GM12878 (cell line): ENCODE measurements at regions not wholly inside any gene's neighbourhood (a gene's known extent, or its start where the extent isn't known, plus 50 kb on each side); places are given as distances from the start of the nearest gene placed in this dataset.

Experiments
- ATAC-seq: fragments of 200-7000 bp; cut with Tn5 transposase; 3 replicates; pipeline ENCODE4 v1.9.1; 2020; ENCODE audit warnings: mild to moderate bottlenecking, moderate library complexity
- BruUV-seq: library from RNA; stranded (reverse); fragments of 400-500 nt; replicated peaks from 2 replicates; lab custom pipeline; 2021; lab: Mats Ljungman, UMichigan
- CTCF ChIA-PET: fragments of 300-600 bp; sonication (Branson Sonifier 250); formaldehyde crosslinking; extraction: SDS; loops from one replicate; lab custom pipeline; 2021; ENCODE audit warnings: inconsistent platforms; lab: Yijun Ruan, JAX
- POLR2A ChIA-PET: fragments of 350-600 bp; formaldehyde crosslinking; extraction: SDS; loops from one replicate; lab custom pipeline; 2021; ENCODE audit warnings: inconsistent platforms; lab: Charles Lee
- RAD21 ChIA-PET: fragments of 300-600 bp; sonication (Branson Sonifier 250); formaldehyde crosslinking; loops from one replicate; lab custom pipeline; 2023; ENCODE audit warnings: antibody characterized with exemption; ENCODE audit not compliant: unreplicated experiment; lab: Charles Lee
- SMC1A ChIA-PET: fragments of 300-600 bp; sonication (Branson Sonifier 250); formaldehyde crosslinking; loops from one replicate; lab custom pipeline; 2023; ENCODE audit not compliant: unreplicated experiment, uncharacterized antibody; lab: Charles Lee
- DNase-seq: peaks from one replicate; pipeline ENCODE4 v3.0.0-alpha.2; 2011; ENCODE audit warnings: low read depth, low spot score
- FAIRE-seq: peaks from 3 replicates; lab custom pipeline; 2011; peaks lifted over from hg19 to GRCh38; lab: Jason Lieb, UNC
- H2AFZ ChIP-seq: 2 replicates; pipeline ENCODE4 v1.6.0; 2011; ENCODE audit warnings: low read depth, low read length, control low read depth; ENCODE audit not compliant: control insufficient read depth
- H3K27ac ChIP-seq: 2 replicates; pipeline ENCODE4 v1.5.1; 2011; ENCODE audit warnings: control low read depth; ENCODE audit not compliant: control insufficient read depth, insufficient read depth
- H3K27me3 ChIP-seq, 2 experiments: replicated peaks in 1 of 2; 2 replicates each; pipeline versions ENCODE4 v1.6.0 to v1.6.1; 2011; ENCODE audit warnings: low read length in 1 of 2; ENCODE audit not compliant: control insufficient read depth in 2 of 2, insufficient read depth in 2 of 2
- H3K36me3 ChIP-seq, 2 experiments: 2 replicates each; pipeline ENCODE4 v1.5.1; 2011; ENCODE audit warnings: low read length in 1 of 2; ENCODE audit not compliant: control insufficient read depth in 2 of 2, insufficient read depth in 2 of 2
- H3K4me1 ChIP-seq: 2 replicates; pipeline ENCODE4 v1.6.1; 2011; ENCODE audit warnings: mild to moderate bottlenecking, low read length, moderate library complexity, mixed read lengths; ENCODE audit not compliant: control insufficient read depth, insufficient read depth
- H3K4me2 ChIP-seq: 2 replicates; pipeline ENCODE4 v1.6.0; 2011; ENCODE audit warnings: control low read depth; ENCODE audit not compliant: control insufficient read depth, insufficient read depth
- H3K4me3 ChIP-seq: fragments of 200-600 bp; sonication (generic); 2 replicates; pipeline ENCODE4 v1.5.1; 2016
- H3K79me2 ChIP-seq: 2 replicates; pipeline ENCODE4 v1.6.0; 2011; ENCODE audit warnings: low read length; ENCODE audit not compliant: control insufficient read depth, insufficient read depth
- H3K9ac ChIP-seq: 2 replicates; pipeline ENCODE4 v1.8.0; 2011; ENCODE audit warnings: low read length, control low read depth, mixed read lengths; ENCODE audit not compliant: control insufficient read depth, insufficient read depth
- H3K9me3 ChIP-seq: replicated peaks from 3 replicates; pipeline ENCODE4 v1.5.1; 2011; ENCODE audit warnings: mild to moderate bottlenecking, low read length; ENCODE audit not compliant: control insufficient read depth, insufficient read depth
- H4K20me1 ChIP-seq: 2 replicates; pipeline ENCODE4 v1.6.0; 2011; ENCODE audit not compliant: control insufficient read depth, insufficient read depth
- CREB1 ChIP-seq: IDR thresholded peaks from 2 replicates; pipeline ENCODE4 v1.6.1; 2012; ENCODE audit warnings: low read depth, mild to moderate bottlenecking, inconsistent platforms
- IKZF1 ChIP-seq: fragments of 450-650 bp; conservative IDR thresholded peaks from 2 replicates; pipeline ENCODE4 v1.6.1; 2017; ENCODE audit warnings: antibody characterized with exemption, mild to moderate bottlenecking
- IKZF2 ChIP-seq, 2 experiments: fragments of 450-650 bp; IDR thresholded peaks; 2 replicates each; pipeline ENCODE4 v1.6.1; 2017; ENCODE audit warnings: mild to moderate bottlenecking in 2 of 2, moderate library complexity in 2 of 2
- POLR2AphosphoS2 ChIP-seq: IDR thresholded peaks from 2 replicates; pipeline ENCODE4 v1.6.1; 2011; ENCODE audit warnings: low read depth, mild to moderate bottlenecking, low read length, improper control_type of control experiment, moderate library complexity
- WGBS: methylation state at CpG from one replicate; pipeline ENCODE4 v1.1.6; 2016; ENCODE audit warnings: low lambda C conversion rate; ENCODE audit not compliant: insufficient replicate concordance, insufficient coverage; ENCODE audit errors: missing lambda C conversion rate; 5-methylcytosine and 5-hydroxymethylcytosine counted together
- in situ Hi-C: fragments of 300-500 bp; cut with MboI; formaldehyde crosslinking; loops from 9 replicates; pipeline ENCODE4 v1.14.3; 2018; ENCODE audit warnings: mixed read lengths
- intact Hi-C: fragments of 100-400 bp; cut with micrococcal nuclease; formaldehyde crosslinking; loops from one replicate; pipeline ENCODE4 v1.14.2; 2022; ENCODE audit not compliant: unreplicated experiment
- TF ChIP-seq, protein P1 (sequence below): fragments of 450-650 bp; IDR thresholded peaks from 2 replicates; pipeline ENCODE4 v1.6.1; 2017; ENCODE audit warnings: mild to moderate bottlenecking, moderate library complexity
- TF ChIP-seq, protein P2 (sequence below): IDR thresholded peaks from 2 replicates; pipeline ENCODE4 v1.6.1; 2012; ENCODE audit warnings: low read depth, low read length, improper control_type of control experiment
- TF ChIP-seq, protein P3 (sequence below): fragments of 450-650 bp; IDR thresholded peaks from 2 replicates; pipeline ENCODE4 v1.6.1; 2017; ENCODE audit warnings: low read depth, mild to moderate bottlenecking, moderate library complexity

DNA sequence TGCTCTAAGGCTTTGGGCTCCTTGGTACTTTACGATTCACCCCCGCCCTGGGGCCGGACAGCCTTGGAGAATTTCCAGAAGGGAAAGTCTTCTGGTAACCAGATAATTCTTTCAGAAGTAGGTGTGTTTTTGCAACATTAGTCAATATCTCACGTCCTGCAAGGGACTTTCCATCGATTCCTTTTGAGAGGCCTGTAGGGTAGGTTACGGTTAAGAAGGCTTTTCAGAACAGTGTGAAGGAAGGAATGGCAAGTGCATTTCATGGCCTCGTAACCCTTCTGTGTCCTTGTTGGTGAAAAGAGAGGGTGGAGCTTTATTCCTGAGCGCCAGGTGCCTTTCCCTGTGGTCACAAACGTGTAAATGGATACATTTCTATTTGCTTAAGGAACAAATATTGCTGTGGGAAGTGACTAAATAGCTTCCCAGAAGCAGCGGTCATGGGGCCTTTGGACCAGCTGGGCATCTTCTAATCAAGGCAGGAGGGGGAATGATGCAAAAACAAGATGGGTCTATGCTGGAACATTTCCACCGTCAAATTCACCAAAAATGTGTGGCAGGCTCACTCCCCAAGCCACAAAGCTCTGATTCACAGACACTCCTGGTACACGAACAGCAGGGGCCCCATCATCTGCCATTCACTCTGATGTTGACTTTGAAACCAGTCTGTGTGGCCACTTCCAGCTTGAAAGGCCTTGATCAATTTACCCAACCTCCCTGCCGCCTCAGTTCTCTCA lies 99.2 kb downstream of the ANKRD10 start:
- CTCF ChIA-PET = interaction anchor here (0.7 to 6.7 kb wide), 8 partner anchors 99 to 586 kb away, joined by 3 to 82 read pairs (median 6); no protein-coding TSS in a partner anchor
- H3K4me1 ChIP-seq = 0 out of 2 replicates have a peak, but pooled peaks cover 5% of the 10 kb centered on the region
- BruUV-seq = no TSS peak
- no peak for FAIRE-seq
- no peaks in the 10 kb centered on the region for H3K36me3 ChIP-seq
- H3K9ac ChIP-seq = no peak overlapping the region
- peak overlapping the region; percentile 52 for H2AFZ ChIP-seq
- H3K4me3 ChIP-seq = no peak overlapping the region
- SMC1A ChIA-PET = interaction anchor here (0.6 to 4.4 kb wide), 10 partner anchors 37 to 372 kb away, joined by 3 to 50 read pairs (median 4); no protein-coding TSS in a partner anchor
- no peak overlapping the region; the same call in 1 of the 2 replicates for H3K4me2 ChIP-seq
- TF ChIP-seq POLR2AphosphoS2 (no peak), IKZF2 (IDR thresholded peaks at IDR 0.05) (peak; percentile 38 to 53; a peak in 2 of 4 replicates), IKZF1 (peak; percentile 62; the same call in 1 of the 2 replicates), CREB1 (no peak)
- TF ChIP-seq, protein P1, sequence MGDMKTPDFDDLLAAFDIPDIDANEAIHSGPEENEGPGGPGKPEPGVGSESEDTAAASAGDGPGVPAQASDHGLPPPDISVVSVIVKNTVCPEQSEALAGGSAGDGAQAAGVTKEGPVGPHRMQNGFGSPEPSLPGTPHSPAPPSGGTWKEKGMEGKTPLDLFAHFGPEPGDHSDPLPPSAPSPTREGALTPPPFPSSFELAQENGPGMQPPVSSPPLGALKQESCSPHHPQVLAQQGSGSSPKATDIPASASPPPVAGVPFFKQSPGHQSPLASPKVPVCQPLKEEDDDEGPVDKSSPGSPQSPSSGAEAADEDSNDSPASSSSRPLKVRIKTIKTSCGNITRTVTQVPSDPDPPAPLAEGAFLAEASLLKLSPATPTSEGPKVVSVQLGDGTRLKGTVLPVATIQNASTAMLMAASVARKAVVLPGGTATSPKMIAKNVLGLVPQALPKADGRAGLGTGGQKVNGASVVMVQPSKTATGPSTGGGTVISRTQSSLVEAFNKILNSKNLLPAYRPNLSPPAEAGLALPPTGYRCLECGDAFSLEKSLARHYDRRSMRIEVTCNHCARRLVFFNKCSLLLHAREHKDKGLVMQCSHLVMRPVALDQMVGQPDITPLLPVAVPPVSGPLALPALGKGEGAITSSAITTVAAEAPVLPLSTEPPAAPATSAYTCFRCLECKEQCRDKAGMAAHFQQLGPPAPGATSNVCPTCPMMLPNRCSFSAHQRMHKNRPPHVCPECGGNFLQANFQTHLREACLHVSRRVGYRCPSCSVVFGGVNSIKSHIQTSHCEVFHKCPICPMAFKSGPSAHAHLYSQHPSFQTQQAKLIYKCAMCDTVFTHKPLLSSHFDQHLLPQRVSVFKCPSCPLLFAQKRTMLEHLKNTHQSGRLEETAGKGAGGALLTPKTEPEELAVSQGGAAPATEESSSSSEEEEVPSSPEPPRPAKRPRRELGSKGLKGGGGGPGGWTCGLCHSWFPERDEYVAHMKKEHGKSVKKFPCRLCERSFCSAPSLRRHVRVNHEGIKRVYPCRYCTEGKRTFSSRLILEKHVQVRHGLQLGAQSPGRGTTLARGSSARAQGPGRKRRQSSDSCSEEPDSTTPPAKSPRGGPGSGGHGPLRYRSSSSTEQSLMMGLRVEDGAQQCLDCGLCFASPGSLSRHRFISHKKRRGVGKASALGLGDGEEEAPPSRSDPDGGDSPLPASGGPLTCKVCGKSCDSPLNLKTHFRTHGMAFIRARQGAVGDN = 0 out of 2 replicates have a peak, but pooled peaks have one; percentile 36
- TF ChIP-seq, protein P2, sequence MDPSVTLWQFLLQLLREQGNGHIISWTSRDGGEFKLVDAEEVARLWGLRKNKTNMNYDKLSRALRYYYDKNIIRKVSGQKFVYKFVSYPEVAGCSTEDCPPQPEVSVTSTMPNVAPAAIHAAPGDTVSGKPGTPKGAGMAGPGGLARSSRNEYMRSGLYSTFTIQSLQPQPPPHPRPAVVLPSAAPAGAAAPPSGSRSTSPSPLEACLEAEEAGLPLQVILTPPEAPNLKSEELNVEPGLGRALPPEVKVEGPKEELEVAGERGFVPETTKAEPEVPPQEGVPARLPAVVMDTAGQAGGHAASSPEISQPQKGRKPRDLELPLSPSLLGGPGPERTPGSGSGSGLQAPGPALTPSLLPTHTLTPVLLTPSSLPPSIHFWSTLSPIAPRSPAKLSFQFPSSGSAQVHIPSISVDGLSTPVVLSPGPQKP = no peak
- TF ChIP-seq, protein P3, sequence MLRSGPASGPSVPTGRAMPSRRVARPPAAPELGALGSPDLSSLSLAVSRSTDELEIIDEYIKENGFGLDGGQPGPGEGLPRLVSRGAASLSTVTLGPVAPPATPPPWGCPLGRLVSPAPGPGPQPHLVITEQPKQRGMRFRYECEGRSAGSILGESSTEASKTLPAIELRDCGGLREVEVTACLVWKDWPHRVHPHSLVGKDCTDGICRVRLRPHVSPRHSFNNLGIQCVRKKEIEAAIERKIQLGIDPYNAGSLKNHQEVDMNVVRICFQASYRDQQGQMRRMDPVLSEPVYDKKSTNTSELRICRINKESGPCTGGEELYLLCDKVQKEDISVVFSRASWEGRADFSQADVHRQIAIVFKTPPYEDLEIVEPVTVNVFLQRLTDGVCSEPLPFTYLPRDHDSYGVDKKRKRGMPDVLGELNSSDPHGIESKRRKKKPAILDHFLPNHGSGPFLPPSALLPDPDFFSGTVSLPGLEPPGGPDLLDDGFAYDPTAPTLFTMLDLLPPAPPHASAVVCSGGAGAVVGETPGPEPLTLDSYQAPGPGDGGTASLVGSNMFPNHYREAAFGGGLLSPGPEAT = peak; percentile 60; the same call in 1 of the 2 replicates
- no peak overlapping the region for H3K27ac ChIP-seq
- H4K20me1 ChIP-seq = no peaks in the 10 kb centered on the region
- peak; percentile 68 for ATAC-seq
- peak; percentile 13 for DNase-seq
- intact Hi-C loops (loop anchor here (5.0 kb wide), 1 partner anchor 593 kb away; no protein-coding TSS in a partner anchor), in situ Hi-C loops (loop anchor here (5.0 to 10.0 kb wide), 3 partner anchors 218 to 591 kb away; no protein-coding TSS in a partner anchor)
- RAD21 ChIA-PET = interaction anchor here (0.8 to 2.6 kb wide), 3 partner anchors 13 to 360 kb away, joined by 3 to 10 read pairs (median 5); no protein-coding TSS in a partner anchor
- 43% methylated on average over 13 of the region's 13 CpGs for WGBS
- no peaks in the 10 kb centered on the region for H3K27me3 ChIP-seq
- no peaks in the 10 kb centered on the region for H3K9me3 ChIP-seq
- H3K79me2 ChIP-seq = no peaks in the 10 kb centered on the region
- POLR2A ChIA-PET = interaction anchor here (0.7 to 1.4 kb wide), 4 partner anchors 66 to 135 kb away, joined by 4 to 7 read pairs (median 6); no protein-coding TSS in a partner anchor
